Fibroblast of peridontal ligament (primary cell): ENCODE measurements at regions not wholly inside any gene's neighbourhood (a gene's known extent, or its start where the extent isn't known, plus 50 kb on each side); places are given as distances from the start of the nearest gene placed in this dataset.
"Not testable (repeated sequence)": the region's sequence is repeated elsewhere in the genome, so short reads cannot be mapped to it uniquely, and the experiment has no call there.

Experiments used
- DNase-seq: peaks from one replicate; pipeline ENCODE4 v3.0.0-alpha.2; 2010; ENCODE audit errors: extremely low read depth

DNA sequence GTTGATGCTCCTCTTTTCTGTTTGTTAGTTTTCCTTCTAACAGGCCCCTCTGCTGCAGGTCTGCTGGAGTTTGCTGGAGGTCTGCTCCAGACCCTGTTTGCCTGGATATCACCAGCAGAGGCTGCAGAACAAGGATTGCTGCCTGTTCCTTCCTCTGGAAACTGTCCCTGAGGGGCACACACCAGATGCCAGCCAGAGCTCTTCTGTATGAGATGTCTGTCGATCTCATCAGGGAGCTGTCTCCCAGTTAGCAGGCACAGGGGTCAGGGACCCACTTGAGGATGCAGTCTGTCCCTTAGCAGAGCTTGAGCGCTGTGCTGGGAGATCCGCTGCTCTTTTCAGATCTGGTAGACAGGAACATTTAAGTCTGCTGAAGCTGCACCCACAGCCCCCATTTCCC is 422.3 kb upstream of the SYNCRIP start:
- not testable (repeated sequence) for DNase-seq

- DNase-seq: not testable (repeated sequence)
These were observed 414.8 kb upstream of the SYNCRIP start for GRCh38 chr6:86057293-86057980.

DNA sequence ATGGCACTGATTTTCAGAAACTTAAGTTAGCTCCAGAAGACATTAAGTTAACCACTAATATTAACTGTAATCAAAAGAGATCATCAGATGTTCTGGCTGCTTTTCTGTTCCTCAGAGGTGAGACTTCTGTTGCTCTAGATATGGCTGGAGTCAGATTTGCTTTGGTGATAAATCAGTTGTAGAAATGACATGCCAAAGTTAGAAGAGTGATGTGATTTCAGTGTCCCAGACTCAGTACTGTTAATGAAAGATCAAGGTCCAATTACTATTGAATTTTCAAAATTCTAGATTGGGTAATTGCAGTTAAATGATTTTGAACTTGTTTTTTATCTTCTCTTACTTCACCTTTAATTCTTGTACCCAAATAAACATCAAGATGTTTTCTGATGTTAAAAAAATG is 402.4 kb upstream of the SYNCRIP start:
- DNase-seq: no peak

GRCh38 chr6:86042214-86042613 is 399.5 kb upstream of the SYNCRIP start:
- DNase-seq: no peak

- no peak for DNase-seq
These were observed 389.0 kb upstream of the SYNCRIP start for GRCh38 chr6:86031713-86032112.

DNA sequence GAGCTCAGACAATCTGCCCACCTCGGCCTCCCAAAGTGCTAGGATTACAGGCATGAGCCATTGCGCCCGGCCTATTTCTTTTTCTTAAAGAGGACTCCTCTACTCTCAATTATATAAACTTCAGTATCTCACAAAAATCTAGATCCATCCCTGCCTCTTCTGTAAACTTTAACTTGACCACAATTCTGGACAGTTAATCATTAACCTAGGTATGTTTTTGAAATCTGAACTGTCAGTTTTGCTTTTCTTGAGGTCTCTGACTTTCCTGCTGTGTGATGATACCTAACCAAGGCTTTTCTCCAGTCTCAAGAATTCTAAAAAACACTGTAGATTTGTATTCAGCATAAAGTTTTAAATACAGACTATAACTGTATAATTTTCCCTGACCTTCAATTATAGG is 388.2 kb upstream of the SYNCRIP start:
- DNase-seq: no peak

DNA sequence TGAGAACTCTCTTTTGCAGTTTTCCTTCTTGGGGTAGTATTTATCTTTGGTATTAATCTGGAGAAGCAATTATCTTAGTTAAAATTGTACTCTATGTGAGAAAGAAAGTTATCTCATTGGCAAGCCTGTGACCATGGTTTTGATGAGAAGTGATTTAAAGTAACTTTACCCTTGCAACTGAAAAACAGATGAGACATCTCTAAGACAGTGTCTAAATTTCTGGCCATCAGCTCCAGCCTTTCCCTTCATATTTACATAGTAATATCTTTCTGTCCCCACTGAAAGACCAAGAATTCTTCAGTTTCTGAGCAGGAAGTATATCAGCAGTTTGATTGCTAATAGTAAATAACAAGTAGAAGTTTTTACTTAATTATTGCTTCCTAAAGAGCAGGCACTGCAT is 386.1 kb upstream of the SYNCRIP start:
- DNase-seq: no peak

DNA sequence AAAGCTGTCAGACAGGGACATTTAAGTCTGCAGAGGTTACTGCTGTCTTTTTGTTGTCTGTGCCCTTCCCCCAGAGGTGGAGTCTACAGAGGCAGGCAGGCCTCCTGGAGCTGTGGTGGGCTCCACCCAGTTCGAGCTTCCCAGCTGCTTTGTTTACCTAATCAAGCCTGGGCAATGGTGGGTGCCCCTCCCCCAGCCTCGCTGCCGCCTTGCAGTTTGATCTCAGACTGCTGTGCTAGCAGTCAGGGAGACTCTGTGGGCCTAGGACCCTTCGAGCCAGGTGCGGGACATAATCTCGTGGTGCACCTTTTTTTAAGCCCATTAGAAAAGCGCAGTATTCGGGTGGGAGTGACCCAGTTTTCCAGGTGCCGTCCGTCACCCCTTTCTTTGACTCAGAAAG is 384.2 kb upstream of the SYNCRIP start:
- not testable (repeated sequence) for DNase-seq

DNA sequence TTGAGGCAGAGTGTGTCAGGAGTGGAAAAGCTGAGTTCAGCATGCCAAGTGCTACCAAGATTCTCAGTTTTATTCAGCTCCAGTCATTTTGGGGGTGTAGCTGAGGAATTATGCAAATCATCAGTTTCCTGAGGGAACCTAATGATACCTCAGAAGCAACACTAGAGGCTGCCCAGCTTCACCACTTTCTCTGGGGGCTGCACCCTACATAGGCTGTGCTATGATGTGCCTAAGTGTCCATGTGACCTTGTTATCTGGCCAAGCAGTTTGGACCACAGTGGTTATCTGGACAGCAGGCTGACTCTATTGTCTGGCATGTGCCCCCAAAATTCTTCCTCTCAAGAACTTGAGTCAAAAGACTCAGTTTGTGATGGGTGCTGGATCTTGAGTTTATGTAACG is 374.6 kb upstream of the SYNCRIP start:
- no peak for DNase-seq

GRCh38 chr6:86016567-86016966 is 373.9 kb upstream of the SYNCRIP start:
- DNase-seq: no peak

GRCh38 chr6:86016077-86016476 is 373.4 kb upstream of the SYNCRIP start:
- no peak for DNase-seq

DNA sequence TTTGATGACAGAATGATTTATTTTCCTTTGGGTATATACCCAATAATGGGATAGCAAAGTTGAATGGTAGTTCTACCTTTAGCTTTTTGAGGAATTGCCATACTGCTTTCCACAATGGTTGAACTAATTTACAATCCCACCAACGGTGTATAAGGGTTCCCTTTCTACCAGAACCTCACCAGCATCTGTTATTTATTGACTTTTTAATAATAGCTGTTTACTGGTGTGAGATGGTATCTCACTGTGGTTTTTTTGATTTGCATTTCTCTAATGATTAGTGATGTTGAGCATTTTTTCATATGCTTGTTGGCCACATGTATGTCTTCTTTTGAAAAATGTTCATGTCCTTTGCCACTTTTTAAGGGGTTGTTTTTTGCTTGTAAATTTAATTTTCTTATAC is 370.3 kb upstream of the SYNCRIP start:
- not testable (repeated sequence) for DNase-seq

DNA sequence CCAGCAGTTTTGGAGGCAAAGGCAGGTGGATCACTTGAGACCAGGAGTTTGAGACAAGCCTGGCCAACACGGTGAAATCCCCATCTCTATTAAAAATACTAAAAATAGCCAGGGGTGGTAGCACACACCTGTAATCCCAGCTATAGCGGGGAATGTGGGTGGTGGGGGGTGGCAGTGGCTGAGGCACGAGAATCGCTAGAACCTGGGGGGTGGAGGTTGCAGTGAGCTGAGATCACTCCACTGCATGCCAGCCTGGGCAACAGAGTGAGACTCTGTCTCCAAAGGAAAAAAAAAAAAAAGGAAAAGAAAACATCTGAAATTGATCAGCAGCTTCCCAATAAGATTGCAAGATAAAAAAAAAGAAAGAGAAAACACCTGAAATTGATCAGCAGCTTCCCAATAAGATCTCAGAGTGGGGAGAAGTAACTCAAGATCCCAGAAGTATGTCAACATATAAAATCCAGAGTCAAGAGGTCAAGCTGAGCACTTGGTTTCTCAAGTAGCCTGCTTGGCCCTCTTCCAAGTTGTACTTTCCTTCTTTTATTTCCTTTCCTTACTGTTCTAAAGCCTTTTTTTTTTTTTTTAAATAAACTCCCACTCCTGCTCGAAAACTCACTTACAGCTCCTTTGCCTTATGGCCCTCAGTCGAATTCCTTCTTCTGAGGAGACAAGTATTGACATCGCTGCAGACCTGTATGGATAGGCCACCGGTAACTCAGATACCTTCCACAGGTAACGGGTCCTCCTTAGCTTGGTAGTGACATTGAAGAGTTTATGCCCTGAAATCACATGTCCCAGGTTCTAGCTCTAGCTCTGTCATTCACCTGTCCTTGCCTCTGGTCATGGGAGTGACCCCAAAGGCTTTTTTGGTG is 368.5 kb upstream of the SYNCRIP start:
- no peak for DNase-seq

DNA sequence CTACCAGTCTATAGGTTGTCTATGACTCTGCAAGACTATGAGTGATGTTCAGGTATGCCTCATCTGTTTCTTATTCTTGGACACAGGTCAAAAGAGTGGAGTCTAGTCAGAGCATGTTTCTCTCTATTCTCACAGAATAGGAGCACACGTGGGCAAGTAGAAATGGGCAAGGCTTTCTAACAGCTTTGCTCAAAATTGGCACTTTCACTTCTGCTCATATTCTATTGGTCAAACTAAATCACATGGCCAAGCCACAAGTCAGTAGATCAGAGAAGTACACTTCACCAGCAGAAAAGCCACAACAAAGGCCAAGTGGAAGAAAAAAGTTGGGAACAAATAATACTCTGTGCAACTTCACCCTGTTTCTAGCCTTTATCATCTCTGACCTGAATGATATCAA is 354.5 kb upstream of the SYNCRIP start:
- no peak for DNase-seq

DNA sequence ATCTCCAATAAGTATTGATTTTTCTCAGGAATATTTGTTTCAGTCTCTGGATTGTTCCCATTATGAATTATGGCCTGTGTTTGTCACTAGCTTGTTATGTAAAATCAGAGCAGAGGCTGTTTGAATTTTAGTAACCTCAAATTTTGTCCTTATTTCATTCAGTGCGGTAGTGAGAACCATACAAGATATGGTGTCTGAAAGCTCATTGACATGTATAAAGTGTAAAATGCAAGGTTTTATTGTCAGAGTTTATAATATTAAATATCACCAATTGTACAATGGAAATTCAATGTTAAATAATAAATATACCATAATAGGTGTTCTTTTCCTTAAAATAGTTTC is 353.3 kb upstream of the SYNCRIP start:
- DNase-seq: no peak

DNA sequence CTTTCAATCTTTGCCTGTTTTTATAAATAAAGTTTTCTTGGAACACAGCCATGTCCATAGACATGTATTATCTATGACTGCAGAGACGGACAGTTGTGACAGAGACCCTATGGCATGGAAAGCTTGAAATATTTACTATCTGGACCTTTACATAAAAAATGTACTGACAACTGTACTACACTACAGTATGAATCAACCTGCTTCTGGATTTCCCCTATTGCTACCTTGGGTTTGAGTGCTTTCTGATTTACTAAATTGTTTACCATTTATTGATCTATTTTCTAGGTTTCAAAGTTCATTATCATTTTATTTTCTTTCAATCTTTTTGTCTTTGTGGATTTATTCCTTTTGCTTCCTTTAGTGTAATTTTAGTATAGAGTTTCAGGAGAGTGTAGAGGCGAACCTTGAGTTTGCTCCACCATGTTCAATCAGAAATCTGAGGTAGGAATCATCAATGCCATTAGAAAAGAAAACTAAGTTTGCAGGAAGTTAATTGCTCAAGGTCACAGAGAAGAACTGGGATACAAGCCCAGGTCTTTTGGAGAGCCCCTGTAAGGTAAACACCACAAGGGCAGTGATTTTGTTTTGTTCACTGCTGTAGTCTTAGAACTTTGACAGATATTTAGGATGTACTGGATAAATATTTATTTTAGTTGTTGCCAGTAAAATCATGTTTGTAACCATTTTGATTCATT is 352.8 kb upstream of the SYNCRIP start:
- DNase-seq: no peak

DNA sequence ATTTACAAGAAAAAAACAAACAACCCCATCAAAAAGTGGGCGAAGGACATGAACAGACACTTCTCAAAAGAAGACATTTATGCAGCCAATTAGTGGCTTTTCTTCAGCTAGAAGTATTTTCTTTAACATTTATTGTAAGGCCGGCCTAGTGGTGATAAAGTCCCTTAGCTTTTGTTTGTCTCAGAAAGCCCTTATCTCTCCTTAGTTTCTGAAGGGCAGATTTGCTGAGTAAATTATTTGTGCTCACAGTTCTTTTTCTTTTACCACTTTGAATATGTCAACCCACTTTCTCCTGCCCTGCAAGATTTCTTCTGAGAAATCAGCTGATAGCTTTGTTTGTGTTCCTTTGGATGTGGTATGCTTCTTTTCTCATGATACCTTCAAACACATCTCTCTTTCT is 344.0 kb upstream of the SYNCRIP start:
- no peak for DNase-seq

DNA sequence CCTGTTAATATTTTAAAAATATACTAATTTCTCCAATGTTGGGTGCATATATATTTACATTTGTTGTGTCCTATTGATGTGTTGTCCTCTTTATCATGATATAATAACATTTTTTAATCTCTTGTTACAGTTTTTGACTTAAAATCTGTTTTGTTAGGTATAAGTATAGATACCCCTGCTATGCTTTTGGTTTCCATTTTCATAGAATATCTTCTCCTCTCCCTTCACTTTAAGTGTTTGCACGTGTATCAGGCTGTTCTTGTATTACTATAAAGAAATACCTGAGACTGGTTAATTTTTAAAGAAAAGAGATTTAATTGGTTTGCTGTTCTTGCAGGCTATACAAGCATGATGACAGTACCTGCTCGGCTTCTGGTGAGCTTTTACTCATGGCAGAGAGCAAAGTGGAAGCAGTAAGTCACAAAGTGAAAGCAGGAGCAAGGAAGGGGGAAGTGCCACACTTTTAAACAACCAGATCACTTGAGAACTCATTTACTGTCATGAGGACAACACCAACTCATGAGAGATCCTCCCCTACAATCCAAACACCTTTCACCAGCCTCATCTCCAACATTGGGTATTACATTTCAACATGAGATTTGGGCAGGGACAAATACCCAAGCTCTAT is 340.5 kb upstream of the SYNCRIP start:
- DNase-seq: no peak

DNA sequence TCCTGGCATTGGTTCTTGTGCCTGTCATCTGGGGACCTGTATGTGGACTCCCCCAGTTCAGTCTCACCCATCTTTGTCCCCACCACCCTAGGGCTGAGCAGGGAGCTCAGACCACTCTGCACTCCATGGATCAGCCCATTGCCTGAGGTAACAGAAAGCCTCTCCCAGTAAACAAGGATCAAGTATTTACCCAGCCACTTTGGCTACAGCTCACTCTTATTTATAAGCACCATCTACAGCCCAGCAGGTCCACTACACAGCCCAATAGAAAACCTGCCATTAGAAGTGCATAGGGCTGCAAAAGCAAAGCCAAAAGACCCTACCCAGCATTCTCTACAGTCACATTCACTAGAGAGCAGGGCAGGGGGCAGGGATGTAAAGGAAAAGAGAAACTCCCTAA is 335.0 kb upstream of the SYNCRIP start:
- no peak for DNase-seq

DNA sequence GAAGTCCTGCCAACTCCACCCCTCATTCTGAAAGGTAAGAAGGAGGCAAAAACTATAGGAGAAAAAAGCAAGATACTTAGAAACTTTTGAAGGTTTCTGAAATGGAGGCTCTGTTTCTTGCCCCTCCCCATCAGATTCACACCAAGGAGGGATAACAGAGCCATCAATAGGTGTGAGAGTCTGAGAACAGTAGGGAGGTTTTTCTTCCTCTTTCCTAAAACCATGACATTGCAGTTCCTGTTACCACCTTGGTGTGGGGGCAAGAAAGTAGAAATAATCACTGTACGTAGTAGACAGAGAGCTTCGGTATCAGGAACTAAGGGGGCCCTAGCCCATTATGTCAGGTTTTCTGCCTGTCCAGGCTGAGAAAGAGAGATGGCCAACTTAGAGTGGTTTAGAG is 333.3 kb upstream of the SYNCRIP start:
- no peak for DNase-seq

GRCh38 chr6:85971238-85971637 is 328.6 kb upstream of the SYNCRIP start:
- DNase-seq: no peak

DNA sequence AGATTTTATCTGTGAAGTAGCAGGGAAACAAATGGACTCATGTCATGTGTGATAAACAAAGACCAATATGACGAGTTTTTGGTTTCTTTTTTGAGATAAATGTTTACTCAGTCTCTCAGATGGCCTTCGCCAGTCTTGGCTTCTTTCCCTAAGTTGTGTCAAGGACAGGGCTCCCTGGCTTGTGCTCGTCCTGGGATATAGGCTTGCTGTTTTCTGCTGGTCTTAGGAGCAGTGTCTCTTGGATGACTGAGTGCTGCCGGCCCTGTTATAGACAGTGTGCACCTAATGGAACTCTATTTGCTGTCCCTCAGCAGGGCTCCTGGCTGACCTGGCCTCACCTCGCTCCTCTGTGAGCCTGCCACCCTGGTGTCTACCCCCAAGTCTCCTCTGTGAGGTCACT is 324.1 kb upstream of the SYNCRIP start:
- no peak for DNase-seq
